HEK293 (cell line): ENCODE measurements at regions not wholly inside any gene's neighbourhood (a gene's known extent, or its start where the extent isn't known, plus 50 kb on each side); places are given as distances from the start of the nearest gene placed in this dataset.

Source experiments
- CTCF ChIA-PET: fragments of 350-600 bp; formaldehyde crosslinking; extraction: SDS; loops from one replicate; lab custom pipeline; 2021; ENCODE audit warnings: antibody characterized with exemption; lab: Yijun Ruan, JAX
- POLR2A ChIA-PET: fragments of 300-600 bp; formaldehyde crosslinking; extraction: SDS; loops from one replicate; lab custom pipeline; 2020; ENCODE audit warnings: antibody characterized with exemption, inconsistent platforms; lab: Yijun Ruan, JAX
- H3K27ac ChIP-seq: fragments of 200-500 bp; sonication (Bioruptor generic); 2 replicates; pipeline ENCODE4 v1.5.1; 2014; ENCODE audit warnings: low read depth, low read length, control low read depth, inconsistent platforms; ENCODE audit errors: extremely low read depth
- H3K36me3 ChIP-seq, 2 experiments: fragments of 200-500 bp in 1 of 2; sonication (Bioruptor generic) in 1 of 2; 1 replicate in 1 of 2; 2 replicates in 1 of 2; pipeline ENCODE4 v1.5.1; 2014 to 2017; ENCODE audit warnings: inconsistent platforms in 2 of 2, low read length in 2 of 2; ENCODE audit not compliant: control insufficient read depth in 2 of 2, insufficient read depth in 1 of 2
- H3K4me1 ChIP-seq: fragments of 200-500 bp; sonication (Bioruptor generic); 2 replicates; pipeline ENCODE4 v1.5.1; 2014; ENCODE audit warnings: mild to moderate bottlenecking, low read length, inconsistent platforms; ENCODE audit not compliant: control insufficient read depth, insufficient read depth
- H3K4me3 ChIP-seq: 2 replicates; pipeline ENCODE4 v1.5.1; 2011; ENCODE audit warnings: low read depth, mild to moderate bottlenecking, control low read depth, low read length, moderate library complexity
- H3K9me3 ChIP-seq: fragments of 200-500 bp; sonication (Bioruptor generic); 2 replicates; pipeline ENCODE4 v1.5.1; 2014; ENCODE audit warnings: low read depth, low read length, inconsistent platforms; ENCODE audit not compliant: control insufficient read depth, insufficient read depth
- FEZF1 ChIP-seq: fragments of 450-650 bp; formaldehyde crosslinking; IDR thresholded peaks from 2 replicates; pipeline ENCODE4 v1.5.1; 2016; ENCODE audit warnings: missing biosample characterization, missing genetic modification characterization
- GFI1B ChIP-seq: fragments of 450-650 bp; formaldehyde crosslinking; IDR thresholded peaks from 2 replicates; pipeline ENCODE4 v1.5.1; 2016; ENCODE audit warnings: missing biosample characterization, missing genetic modification characterization
- KLF16 ChIP-seq: fragments of 450-650 bp; formaldehyde crosslinking; IDR thresholded peaks from 2 replicates; pipeline ENCODE4 v1.5.1; 2017; ENCODE audit warnings: missing biosample characterization, missing genetic modification characterization
- PBX3 ChIP-seq: sonication (generic); formaldehyde crosslinking; IDR thresholded peaks from 2 replicates; pipeline ENCODE4 v1.8.1; 2022; ENCODE audit warnings: mild to moderate bottlenecking, moderate library complexity, missing genetic modification reagents
- RBAK ChIP-seq: fragments of 450-650 bp; formaldehyde crosslinking; IDR thresholded peaks from 2 replicates; pipeline ENCODE4 v1.5.1; 2016; ENCODE audit warnings: missing biosample characterization, missing genetic modification characterization
- SCRT1 ChIP-seq: fragments of 450-650 bp; formaldehyde crosslinking; IDR thresholded peaks from 2 replicates; pipeline ENCODE4 v1.5.1; 2016; ENCODE audit warnings: missing biosample characterization, missing genetic modification characterization, borderline replicate concordance
- SP2 ChIP-seq: fragments of 450-650 bp; formaldehyde crosslinking; IDR thresholded peaks from 2 replicates; pipeline ENCODE4 v1.5.1; 2016; ENCODE audit warnings: missing biosample characterization, missing genetic modification characterization
- ZBTB17 ChIP-seq: fragments of 450-650 bp; formaldehyde crosslinking; IDR thresholded peaks from 2 replicates; pipeline ENCODE4 v1.5.1; 2016; ENCODE audit warnings: missing biosample characterization, missing genetic modification characterization
- ZNF121 ChIP-seq: fragments of 450-650 bp; formaldehyde crosslinking; IDR thresholded peaks from 2 replicates; pipeline ENCODE4 v1.5.1; 2016; ENCODE audit warnings: missing biosample characterization, missing genetic modification characterization
- ZNF140 ChIP-seq: fragments of 450-650 bp; formaldehyde crosslinking; IDR thresholded peaks from 2 replicates; pipeline ENCODE4 v1.5.1; 2016; ENCODE audit warnings: missing biosample characterization, missing genetic modification characterization
- ZNF155 ChIP-seq: fragments of 450-650 bp; formaldehyde crosslinking; IDR thresholded peaks from 2 replicates; pipeline ENCODE4 v1.5.1; 2016; ENCODE audit warnings: missing biosample characterization, missing genetic modification characterization
- ZNF16 ChIP-seq: fragments of 450-650 bp; formaldehyde crosslinking; IDR thresholded peaks from 2 replicates; pipeline ENCODE4 v1.5.1; 2016; ENCODE audit warnings: low read depth, missing biosample characterization, missing genetic modification characterization
- ZNF175 ChIP-seq: fragments of 450-650 bp; formaldehyde crosslinking; IDR thresholded peaks from 2 replicates; pipeline ENCODE4 v1.5.1; 2016; ENCODE audit warnings: missing biosample characterization, missing genetic modification characterization
- ZNF211 ChIP-seq: fragments of 450-650 bp; formaldehyde crosslinking; IDR thresholded peaks from 2 replicates; pipeline ENCODE4 v1.5.1; 2016; ENCODE audit warnings: low read depth, missing biosample characterization, missing genetic modification characterization
- ZNF23 ChIP-seq: fragments of 450-650 bp; formaldehyde crosslinking; IDR thresholded peaks from 2 replicates; pipeline ENCODE4 v1.5.1; 2016; ENCODE audit warnings: missing biosample characterization, missing genetic modification characterization, borderline replicate concordance
- ZNF266 ChIP-seq: fragments of 450-650 bp; formaldehyde crosslinking; IDR thresholded peaks from 2 replicates; pipeline ENCODE4 v1.5.1; 2016; ENCODE audit warnings: missing biosample characterization, missing genetic modification characterization, low read depth
- ZNF335 ChIP-seq: fragments of 450-650 bp; formaldehyde crosslinking; conservative IDR thresholded peaks from 2 replicates; pipeline ENCODE4 v1.5.1; 2016; ENCODE audit warnings: missing biosample characterization, missing genetic modification characterization
- ZNF555 ChIP-seq: fragments of 450-650 bp; formaldehyde crosslinking; conservative IDR thresholded peaks from 2 replicates; pipeline ENCODE4 v1.5.1; 2017; ENCODE audit warnings: missing biosample characterization, mild to moderate bottlenecking, missing genetic modification characterization, inconsistent platforms
- ZNF558 ChIP-seq: fragments of 450-650 bp; formaldehyde crosslinking; IDR thresholded peaks from 2 replicates; pipeline ENCODE4 v1.5.1; 2016; ENCODE audit warnings: missing biosample characterization, missing genetic modification characterization
- ZNF560 ChIP-seq: fragments of 450-650 bp; formaldehyde crosslinking; IDR thresholded peaks from 2 replicates; pipeline ENCODE4 v1.5.1; 2017; ENCODE audit warnings: missing biosample characterization, missing genetic modification characterization, borderline replicate concordance
- ZNF623 ChIP-seq: fragments of 450-650 bp; formaldehyde crosslinking; IDR thresholded peaks from 2 replicates; pipeline ENCODE4 v1.5.1; 2016; ENCODE audit warnings: missing biosample characterization, missing genetic modification characterization
- ZNF677 ChIP-seq: fragments of 450-650 bp; IDR thresholded peaks from 2 replicates; pipeline ENCODE4 v1.5.0; 2018; ENCODE audit warnings: missing biosample characterization, mild to moderate bottlenecking, missing genetic modification characterization, moderate library complexity
- ZNF747 ChIP-seq: fragments of 450-650 bp; formaldehyde crosslinking; IDR thresholded peaks from 2 replicates; pipeline ENCODE4 v1.5.1; 2016; ENCODE audit warnings: missing biosample characterization, missing genetic modification characterization
- ZNF830 ChIP-seq: fragments of 450-650 bp; IDR thresholded peaks from 2 replicates; pipeline ENCODE4 v1.5.0; 2018; ENCODE audit warnings: missing biosample characterization, missing genetic modification characterization, low read depth, mild to moderate bottlenecking, moderate library complexity
- ZSCAN30 ChIP-seq: fragments of 450-650 bp; IDR thresholded peaks from 2 replicates; pipeline ENCODE4 v1.5.1; 2018; ENCODE audit warnings: missing biosample characterization, mild to moderate bottlenecking, missing genetic modification characterization, moderate library complexity
- TF ChIP-seq, protein P1 (sequence below): fragments of 450-650 bp; formaldehyde crosslinking; IDR thresholded peaks from 2 replicates; pipeline ENCODE4 v1.5.1; 2016; ENCODE audit warnings: missing biosample characterization, missing genetic modification characterization
- TF ChIP-seq, protein P2 (sequence below): fragments of 450-650 bp; formaldehyde crosslinking; IDR thresholded peaks from 2 replicates; pipeline ENCODE4 v1.5.1; 2016; ENCODE audit warnings: missing biosample characterization, missing genetic modification characterization
- TF ChIP-seq, protein P3 (sequence below): fragments of 450-650 bp; IDR thresholded peaks from 2 replicates; pipeline ENCODE4 v1.5.1; 2018; ENCODE audit warnings: missing biosample characterization, mild to moderate bottlenecking, missing genetic modification characterization

DNA sequence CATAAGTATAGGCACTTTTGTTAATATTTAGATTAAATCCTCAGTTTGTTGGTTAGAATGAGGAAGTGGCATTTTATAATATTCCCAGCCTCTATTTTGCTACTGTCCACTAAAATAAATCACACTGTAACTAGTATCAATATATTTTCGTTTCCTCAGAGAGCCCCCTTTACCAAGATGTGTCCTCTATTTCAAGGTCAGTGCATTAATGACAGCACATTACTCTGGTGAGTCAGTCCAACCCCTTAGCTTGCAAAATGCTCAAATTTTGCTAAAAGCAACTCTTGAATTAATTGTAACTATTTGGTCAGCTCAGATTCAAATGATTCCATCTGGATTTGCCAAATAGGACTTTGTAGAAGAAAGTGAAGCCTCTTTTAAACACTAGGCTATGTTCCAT lies 199.3 kb downstream of the PDHA2 start (continued):
- TF ChIP-seq ZNF623 (tag by site-specific recombination): no peak
- no peak for TF ChIP-seq ZNF555 (tag by site-specific recombination)
- TF ChIP-seq ZNF211 (tag by site-specific recombination): no peak

GRCh38 chr4:96039803-96040436 lies 200.0 kb downstream of the PDHA2 start:
- ChIA-PET CTCF (interaction anchor here (0.8 kb wide), 1 partner anchor 346 kb away, joined by 4 read pairs; no protein-coding TSS in a partner anchor), POLR2A (no interaction called here)
- Histone ChIP-seq H3K4me1 (no peaks in the 10 kb centered on the region), H3K27ac (no peak overlapping the region)
- TF ChIP-seq ZNF335 (tag by site-specific recombination) (no peak), ZNF747 (tag by site-specific recombination) (no peak), FEZF1 (no peak), SP2 (tag by site-specific recombination) (no peak), ZBTB17 (tag by site-specific recombination) (no peak), ZNF23 (tag by site-specific recombination) (no peak), ZNF560 (tag by site-specific recombination) (no peak), GFI1B (tag by site-specific recombination) (no peak), ZNF155 (no peak), SCRT1 (tag by site-specific recombination) (no peak), ZNF558 (no peak), ZNF121 (tag by site-specific recombination) (no peak), ZNF140 (tag by site-specific recombination) (no peak), ZNF830 (no peak), PBX3 (CRISPR knock-in tag) (no peak), RBAK (tag by site-specific recombination) (no peak)
- TF ChIP-seq, protein P1, sequence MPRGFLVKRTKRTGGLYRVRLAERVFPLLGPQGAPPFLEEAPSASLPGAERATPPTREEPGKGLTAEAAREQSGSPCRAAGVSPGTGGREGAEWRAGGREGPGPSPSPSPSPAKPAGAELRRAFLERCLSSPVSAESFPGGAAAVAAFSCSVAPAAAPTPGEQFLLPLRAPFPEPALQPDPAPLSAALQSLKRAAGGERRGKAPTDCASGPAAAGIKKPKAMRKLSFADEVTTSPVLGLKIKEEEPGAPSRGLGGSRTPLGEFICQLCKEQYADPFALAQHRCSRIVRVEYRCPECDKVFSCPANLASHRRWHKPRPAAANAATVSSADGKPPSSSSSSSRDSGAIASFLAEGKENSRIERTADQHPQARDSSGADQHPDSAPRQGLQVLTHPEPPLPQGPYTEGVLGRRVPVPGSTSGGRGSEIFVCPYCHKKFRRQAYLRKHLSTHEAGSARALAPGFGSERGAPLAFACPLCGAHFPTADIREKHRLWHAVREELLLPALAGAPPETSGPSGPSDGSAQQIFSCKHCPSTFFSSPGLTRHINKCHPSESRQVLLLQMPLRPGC (tag by site-specific recombination): no peak
- TF ChIP-seq, protein P2, sequence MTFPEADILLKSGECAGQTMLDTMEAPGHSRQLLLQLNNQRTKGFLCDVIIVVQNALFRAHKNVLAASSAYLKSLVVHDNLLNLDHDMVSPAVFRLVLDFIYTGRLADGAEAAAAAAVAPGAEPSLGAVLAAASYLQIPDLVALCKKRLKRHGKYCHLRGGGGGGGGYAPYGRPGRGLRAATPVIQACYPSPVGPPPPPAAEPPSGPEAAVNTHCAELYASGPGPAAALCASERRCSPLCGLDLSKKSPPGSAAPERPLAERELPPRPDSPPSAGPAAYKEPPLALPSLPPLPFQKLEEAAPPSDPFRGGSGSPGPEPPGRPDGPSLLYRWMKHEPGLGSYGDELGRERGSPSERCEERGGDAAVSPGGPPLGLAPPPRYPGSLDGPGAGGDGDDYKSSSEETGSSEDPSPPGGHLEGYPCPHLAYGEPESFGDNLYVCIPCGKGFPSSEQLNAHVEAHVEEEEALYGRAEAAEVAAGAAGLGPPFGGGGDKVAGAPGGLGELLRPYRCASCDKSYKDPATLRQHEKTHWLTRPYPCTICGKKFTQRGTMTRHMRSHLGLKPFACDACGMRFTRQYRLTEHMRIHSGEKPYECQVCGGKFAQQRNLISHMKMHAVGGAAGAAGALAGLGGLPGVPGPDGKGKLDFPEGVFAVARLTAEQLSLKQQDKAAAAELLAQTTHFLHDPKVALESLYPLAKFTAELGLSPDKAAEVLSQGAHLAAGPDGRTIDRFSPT: no peak
- TF ChIP-seq, all 188 proteins: peak for 0
- H3K9me3 ChIP-seq: no peaks in the 10 kb centered on the region
- no peak overlapping the region for H3K4me3 ChIP-seq
- H3K36me3 ChIP-seq: no peaks in the 10 kb centered on the region

- H3K4me1 ChIP-seq: no peaks in the 10 kb centered on the region
- no peak overlapping the region for H3K4me3 ChIP-seq
- no peak overlapping the region for H3K27ac ChIP-seq
- no peaks in the 10 kb centered on the region for H3K36me3 ChIP-seq
- H3K9me3 ChIP-seq: no peaks in the 10 kb centered on the region
- CTCF ChIA-PET: no interaction called here
- POLR2A ChIA-PET: no interaction called here
- TF ChIP-seq, protein P3, sequence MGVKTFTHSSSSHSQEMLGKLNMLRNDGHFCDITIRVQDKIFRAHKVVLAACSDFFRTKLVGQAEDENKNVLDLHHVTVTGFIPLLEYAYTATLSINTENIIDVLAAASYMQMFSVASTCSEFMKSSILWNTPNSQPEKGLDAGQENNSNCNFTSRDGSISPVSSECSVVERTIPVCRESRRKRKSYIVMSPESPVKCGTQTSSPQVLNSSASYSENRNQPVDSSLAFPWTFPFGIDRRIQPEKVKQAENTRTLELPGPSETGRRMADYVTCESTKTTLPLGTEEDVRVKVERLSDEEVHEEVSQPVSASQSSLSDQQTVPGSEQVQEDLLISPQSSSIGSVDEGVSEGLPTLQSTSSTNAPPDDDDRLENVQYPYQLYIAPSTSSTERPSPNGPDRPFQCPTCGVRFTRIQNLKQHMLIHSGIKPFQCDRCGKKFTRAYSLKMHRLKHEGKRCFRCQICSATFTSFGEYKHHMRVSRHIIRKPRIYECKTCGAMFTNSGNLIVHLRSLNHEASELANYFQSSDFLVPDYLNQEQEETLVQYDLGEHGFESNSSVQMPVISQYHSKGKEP (tag by site-specific recombination): no peak
- TF ChIP-seq KLF16 (tag by site-specific recombination) (no peak), ZNF677 (tag by site-specific recombination) (no peak), ZNF266 (tag by site-specific recombination) (no peak), ZNF16 (no peak), ZSCAN30 (no peak), ZNF175 (tag by site-specific recombination) (no peak)
These were observed 205.1 kb downstream of the PDHA2 start for GRCh38 chr4:96044971-96045370.
